HT-29 (cell line): ENCODE measurements at regions not wholly inside any gene's neighbourhood (a gene's known extent, or its start where the extent isn't known, plus 50 kb on each side); places are given as distances from the start of the nearest gene placed in this dataset. TPM values are rescaled to one million over a fixed set of nuclear protein-coding genes. Genes with fewer than 3 reads are reported as not detected.
"Not testable (repeated sequence)": the region's sequence is repeated elsewhere in the genome, so short reads cannot be mapped to it uniquely, and the experiment has no call there.

Source experiments
- DNase-seq: peaks from one replicate; pipeline ENCODE4 v3.0.0-alpha.2; 2015; ENCODE audit warnings: low spot score
- small RNA-seq: library from RNA; depleted of rRNA; stranded (forward); fragments of <200 nt; gene quantifications from one replicate; pipeline ENCODE3, GENCODE V24; 2014

GRCh38 chrX:44675362-44676024 lies 132.8 kb upstream of the FUNDC1 start:
- DNase-seq: peak; percentile 35

DNA sequence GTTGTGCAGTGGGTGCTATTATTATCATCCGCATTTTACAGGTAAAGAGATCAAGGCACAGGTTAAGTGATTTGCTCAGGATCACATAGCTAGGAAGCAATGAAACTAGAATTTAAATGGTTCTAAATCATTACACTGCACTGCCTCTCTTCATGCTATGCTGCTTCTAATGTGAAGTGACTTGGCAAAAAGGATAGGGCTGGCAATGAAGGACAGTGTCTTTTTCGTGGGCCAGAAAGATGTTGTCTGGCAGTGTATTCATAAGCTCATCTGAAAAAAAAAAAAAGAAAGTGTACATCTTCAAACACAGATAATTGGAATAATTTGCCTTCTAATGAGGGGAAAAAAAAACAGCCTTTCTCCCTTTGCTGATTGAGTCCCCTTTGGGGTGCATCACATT lies 132.2 kb upstream of the FUNDC1 start:
- DNase-seq: no peak

DNA sequence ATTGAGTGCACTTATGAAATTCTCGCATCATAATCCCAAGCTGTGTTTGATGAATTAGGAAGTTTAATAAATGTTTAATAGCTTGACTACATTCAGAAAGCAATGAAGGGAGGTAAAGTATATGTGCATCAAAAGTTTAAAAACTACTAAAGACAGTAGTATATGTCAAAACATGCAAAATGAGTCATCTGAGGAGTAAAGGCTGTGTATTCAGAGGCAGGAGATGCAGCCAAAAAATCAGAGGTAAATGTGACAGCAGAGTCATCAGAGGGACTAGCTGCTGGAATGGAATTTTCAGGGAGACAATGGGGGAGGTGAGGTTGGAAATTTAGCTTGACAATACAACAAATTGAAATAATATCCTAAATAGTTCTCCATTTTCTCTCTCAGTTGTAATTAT lies 127.0 kb upstream of the FUNDC1 start:
- no peak for DNase-seq

DNA sequence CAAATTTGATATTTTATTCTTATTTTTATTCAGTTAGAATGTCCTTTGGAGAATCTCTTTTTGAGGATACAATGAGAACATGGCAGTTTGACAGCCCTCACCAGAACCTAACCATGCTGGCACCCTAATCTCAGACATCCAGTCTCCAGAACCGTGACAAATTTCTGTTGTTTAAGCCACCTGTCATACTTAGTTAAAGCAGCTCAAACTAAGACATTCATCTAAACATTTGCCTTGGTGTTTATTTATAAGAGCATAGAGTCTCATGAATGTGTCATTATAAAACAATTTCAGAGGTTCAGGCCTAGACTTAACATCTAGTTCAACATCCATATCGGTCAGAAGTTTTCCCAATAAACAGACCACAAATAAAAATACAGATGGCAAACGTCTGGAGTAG lies 125.1 kb upstream of the FUNDC1 start:
- DNase-seq: no peak

- not testable (repeated sequence) for DNase-seq
Observed at GRCh38 chrX:44657718-44658246, 115.1 kb upstream of the FUNDC1 start.

GRCh38 chrX:44651358-44651757 lies 108.7 kb upstream of the FUNDC1 start:
- DNase-seq: no peak

GRCh38 chrX:44643723-44644122 lies 101.1 kb upstream of the FUNDC1 start:
- DNase-seq: no peak

GRCh38 chrX:44637282-44637681 lies 94.6 kb upstream of the FUNDC1 start:
- no peak for DNase-seq

GRCh38 chrX:44621078-44621477 lies 78.4 kb upstream of the FUNDC1 start:
- peak; percentile 58 for DNase-seq

DNA sequence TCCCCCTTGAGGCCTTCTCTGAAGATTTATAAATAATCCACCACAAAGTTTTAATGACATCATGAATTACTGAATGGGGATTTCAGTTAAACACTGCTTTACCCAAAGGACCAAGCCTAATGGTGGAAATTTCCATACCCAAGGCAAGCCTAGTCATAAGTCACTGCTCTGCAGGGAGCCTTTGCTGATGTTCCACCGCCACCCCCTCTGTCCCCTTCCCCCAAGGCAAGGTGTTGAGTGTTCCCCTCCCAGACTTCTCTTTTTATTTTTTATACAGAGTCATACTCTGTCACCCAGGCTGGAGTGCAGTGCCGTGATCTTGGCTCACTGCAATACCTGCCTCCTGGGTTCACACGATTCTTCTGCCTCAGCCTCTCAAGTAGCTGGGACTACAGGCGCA lies 76.4 kb upstream of the FUNDC1 start:
- no peak for DNase-seq

GRCh38 chrX:44596277-44596676 lies 53.6 kb upstream of the FUNDC1 start:
- DNase-seq: no peak

Small RNA genes in the stretch of these regions (small RNA-seq; reads per million reads assigned to genes)
- gene RN7SL291P: not detected
